ENCODE measurements at regions not wholly inside any gene's neighbourhood (a gene's known extent, or its start where the extent isn't known, plus 50 kb on each side); places are given as distances from the start of the nearest gene placed in this dataset.
A peak's percentile ranks its signal among the peaks of the same experiment; 100 is the strongest.

DNA sequence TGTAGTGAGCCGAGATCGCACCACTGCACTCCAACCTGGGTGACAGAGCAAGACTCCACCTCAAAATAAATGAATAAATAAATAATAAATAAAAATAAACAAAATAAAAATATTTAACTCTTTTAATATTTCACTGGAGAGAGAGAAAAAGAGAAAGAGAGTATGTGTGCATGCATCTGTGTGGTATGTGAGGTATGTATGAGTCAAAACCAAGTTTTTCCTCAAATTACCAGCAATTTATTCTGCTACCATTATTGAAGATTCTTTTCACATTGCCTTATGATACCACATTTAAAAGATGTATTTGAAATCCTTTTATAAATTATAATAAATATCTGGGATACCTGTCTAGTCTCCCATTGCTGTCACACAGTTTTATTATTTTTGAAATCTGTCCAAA is 122.1 kb downstream of the CD164 start:
- TF ChIP-seq, protein P1, sequence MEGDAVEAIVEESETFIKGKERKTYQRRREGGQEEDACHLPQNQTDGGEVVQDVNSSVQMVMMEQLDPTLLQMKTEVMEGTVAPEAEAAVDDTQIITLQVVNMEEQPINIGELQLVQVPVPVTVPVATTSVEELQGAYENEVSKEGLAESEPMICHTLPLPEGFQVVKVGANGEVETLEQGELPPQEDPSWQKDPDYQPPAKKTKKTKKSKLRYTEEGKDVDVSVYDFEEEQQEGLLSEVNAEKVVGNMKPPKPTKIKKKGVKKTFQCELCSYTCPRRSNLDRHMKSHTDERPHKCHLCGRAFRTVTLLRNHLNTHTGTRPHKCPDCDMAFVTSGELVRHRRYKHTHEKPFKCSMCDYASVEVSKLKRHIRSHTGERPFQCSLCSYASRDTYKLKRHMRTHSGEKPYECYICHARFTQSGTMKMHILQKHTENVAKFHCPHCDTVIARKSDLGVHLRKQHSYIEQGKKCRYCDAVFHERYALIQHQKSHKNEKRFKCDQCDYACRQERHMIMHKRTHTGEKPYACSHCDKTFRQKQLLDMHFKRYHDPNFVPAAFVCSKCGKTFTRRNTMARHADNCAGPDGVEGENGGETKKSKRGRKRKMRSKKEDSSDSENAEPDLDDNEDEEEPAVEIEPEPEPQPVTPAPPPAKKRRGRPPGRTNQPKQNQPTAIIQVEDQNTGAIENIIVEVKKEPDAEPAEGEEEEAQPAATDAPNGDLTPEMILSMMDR (IDR thresholded peaks at IDR 0.05): no peak
- TF ChIP-seq POLR2A (IDR thresholded peaks at IDR 0.05) (no peak), EP300 (IDR thresholded peaks at IDR 0.05) (no peak), POLR2AphosphoS5 (IDR thresholded peaks at IDR 0.05) (no peak)
- Histone ChIP-seq H3K36me3 (no peaks in the 10 kb centered on the region), H3K9me3 (no peaks in the 10 kb centered on the region), H3K4me1 (no peaks in the 10 kb centered on the region), H3K27me3 (no peaks in the 10 kb centered on the region), H3K4me3 (no peak overlapping the region), H3K27ac (no peak overlapping the region)
- ATAC-seq (ENCODE audit: low FRiP score in 2 of 2) (no peak), DNase-seq (no peak)
- 96 to 97% methylated on average over 2 of the region's 2 CpGs for WGBS, 2 donors

DNA sequence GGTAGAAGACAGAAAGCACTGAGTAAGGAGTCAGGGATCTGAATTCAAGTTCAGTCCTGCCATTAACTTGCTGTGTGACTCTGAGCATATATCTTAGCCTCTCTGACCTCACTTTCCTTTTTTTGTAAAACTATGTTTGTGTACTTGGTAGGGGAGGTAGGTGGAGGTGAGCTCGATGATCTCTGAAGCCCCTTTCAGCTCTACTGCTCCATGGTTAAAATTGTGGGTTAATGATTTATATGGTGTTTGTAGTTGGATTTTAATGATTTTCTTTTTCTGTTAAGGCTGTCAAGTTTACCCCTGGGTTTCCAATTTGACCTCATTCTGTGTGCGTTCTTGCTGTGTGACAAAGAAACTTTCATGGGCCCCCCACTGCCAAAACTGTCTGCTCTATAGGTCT is 124.1 kb downstream of the CD164 start:
- H3K36me3 ChIP-seq: no peaks in the 10 kb centered on the region
- WGBS, 2 donors: 83 to 86% methylated on average over 2 of the region's 2 CpGs
- TF ChIP-seq POLR2AphosphoS5 (IDR thresholded peaks at IDR 0.05) (no peak), EP300 (IDR thresholded peaks at IDR 0.05) (no peak), POLR2A (IDR thresholded peaks at IDR 0.05) (no peak)
- TF ChIP-seq, protein P1 (IDR thresholded peaks at IDR 0.05): no peak
- H3K27me3 ChIP-seq: no peaks in the 10 kb centered on the region
- no peak overlapping the region for H3K4me3 ChIP-seq
- no peaks in the 10 kb centered on the region for H3K9me3 ChIP-seq
- H3K4me1 ChIP-seq: no peaks in the 10 kb centered on the region
- DNase-seq: no peak
- no peak for ATAC-seq (ENCODE audit: low FRiP score in 2 of 2)
- H3K27ac ChIP-seq: no peak overlapping the region

DNA sequence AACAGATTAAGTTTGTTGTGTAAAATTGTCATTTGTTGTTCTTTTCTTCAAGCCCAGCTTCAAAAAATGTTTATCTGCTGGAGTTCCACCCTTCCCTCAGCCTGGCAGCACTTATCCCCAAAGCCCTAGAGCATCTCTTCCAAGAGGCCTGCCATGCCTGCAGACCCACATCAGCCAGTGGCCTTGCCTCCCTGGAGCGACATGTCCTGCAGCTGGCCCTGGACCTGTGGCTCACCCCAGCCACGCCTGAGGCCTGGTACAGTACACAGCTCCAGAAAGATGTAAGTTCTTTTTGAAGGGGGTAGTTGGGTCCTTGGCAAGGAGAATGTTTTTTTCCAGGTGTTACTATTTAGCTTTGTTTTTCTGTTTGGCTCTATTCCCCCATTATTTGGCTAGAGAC is 124.8 kb downstream of the CD164 start:
- Histone ChIP-seq H3K27me3 (no peaks in the 10 kb centered on the region), H3K4me3 (no peak overlapping the region), H3K27ac (no peak overlapping the region), H3K9me3 (no peaks in the 10 kb centered on the region), H3K4me1 (no peaks in the 10 kb centered on the region), H3K36me3 (no peaks in the 10 kb centered on the region)
- DNase-seq (peak in 1 of 2 donors; percentile 30), ATAC-seq (ENCODE audit: low FRiP score in 2 of 2) (no peak)
- TF ChIP-seq EP300 (IDR thresholded peaks at IDR 0.05) (no peak), POLR2A (IDR thresholded peaks at IDR 0.05) (no peak), POLR2AphosphoS5 (IDR thresholded peaks at IDR 0.05) (no peak)
- TF ChIP-seq, protein P1 (IDR thresholded peaks at IDR 0.05): no peak
- WGBS, 2 donors: 100% methylated on average over 2 of the region's 2 CpGs

DNA sequence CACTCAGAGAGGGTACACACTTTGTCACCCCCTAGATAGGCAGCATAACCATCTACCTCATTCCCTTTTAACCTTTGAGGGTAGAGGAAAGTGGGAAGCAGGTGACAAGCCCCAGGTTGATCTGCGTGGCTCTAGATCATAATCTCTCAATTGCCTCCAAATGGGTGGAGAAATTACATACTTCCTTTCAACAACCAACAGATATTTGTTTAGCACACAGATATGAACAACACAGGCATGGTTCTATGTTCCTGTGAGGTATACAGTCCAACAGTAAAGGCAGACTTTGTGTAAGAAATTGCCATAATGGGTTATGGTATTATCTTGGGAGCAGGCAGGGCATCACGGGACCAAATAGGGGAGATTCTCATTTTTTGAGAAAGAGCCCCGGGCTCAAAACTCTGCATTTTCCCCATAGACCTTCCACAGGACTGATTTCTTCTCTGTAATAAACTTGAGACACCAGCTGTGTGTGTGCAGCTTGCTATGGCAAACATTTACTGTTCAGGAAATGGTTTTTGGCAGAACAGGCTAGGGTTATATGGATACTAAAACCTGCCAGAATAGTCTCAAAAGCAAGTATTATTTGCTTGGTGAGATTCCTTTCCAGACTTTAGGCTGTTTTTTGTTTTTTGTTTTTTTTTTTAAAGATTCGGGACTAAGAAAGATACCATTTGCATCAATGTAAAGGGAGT is 126.2 kb downstream of the CD164 start:
- DNase-seq: no peak
- Histone ChIP-seq H3K9me3 (no peaks in the 10 kb centered on the region), H3K27me3 (no peaks in the 10 kb centered on the region), H3K4me1 (no peaks in the 10 kb centered on the region), H3K4me3 (no peak overlapping the region), H3K36me3 (no peaks in the 10 kb centered on the region), H3K27ac (no peak overlapping the region)
- TF ChIP-seq POLR2A (IDR thresholded peaks at IDR 0.05) (no peak), EP300 (IDR thresholded peaks at IDR 0.05) (no peak), POLR2AphosphoS5 (IDR thresholded peaks at IDR 0.05) (no peak)
- TF ChIP-seq, protein P1 (IDR thresholded peaks at IDR 0.05): no peak
- WGBS, 2 donors: 71 to 72% methylated on average over 4 of the region's 4 CpGs
- no peak for ATAC-seq (ENCODE audit: low FRiP score in 2 of 2)

DNA sequence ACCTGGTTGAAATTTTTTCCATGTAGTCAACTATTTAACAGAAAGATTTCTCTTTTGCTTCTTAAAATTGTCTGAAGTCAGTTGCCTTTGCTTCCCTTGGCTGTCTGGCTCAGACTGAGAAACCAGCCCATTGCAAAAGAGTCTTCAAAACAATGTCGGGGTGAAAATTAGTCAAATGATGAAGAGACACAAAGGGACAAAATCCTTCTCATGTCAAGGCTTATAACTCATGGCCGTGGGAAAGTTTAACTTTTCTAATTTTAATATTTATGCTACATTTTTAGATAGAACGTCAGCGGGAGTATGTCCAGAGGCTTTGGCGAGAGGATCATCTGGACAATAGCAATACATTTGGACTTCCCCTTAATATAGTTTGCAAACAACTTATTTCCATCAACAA is 127.2 kb downstream of the CD164 start:
- no peak for DNase-seq
- H3K36me3 ChIP-seq: no peaks in the 10 kb centered on the region
- H3K4me1 ChIP-seq: no peaks in the 10 kb centered on the region
- H3K27me3 ChIP-seq: no peaks in the 10 kb centered on the region
- WGBS, 2 donors: 84 to 89% methylated on average over 5 of the region's 5 CpGs
- no peak overlapping the region for H3K4me3 ChIP-seq
- H3K9me3 ChIP-seq: no peaks in the 10 kb centered on the region
- H3K27ac ChIP-seq: no peak overlapping the region
- TF ChIP-seq POLR2AphosphoS5 (IDR thresholded peaks at IDR 0.05) (no peak), POLR2A (IDR thresholded peaks at IDR 0.05) (no peak), EP300 (IDR thresholded peaks at IDR 0.05) (no peak)
- TF ChIP-seq, protein P1 (IDR thresholded peaks at IDR 0.05): no peak
- no peak for ATAC-seq (ENCODE audit: low FRiP score in 2 of 2)
